ENCODE measurements at regions not wholly inside any gene's neighbourhood (a gene's known extent, or its start where the extent isn't known, plus 50 kb on each side); places are given as distances from the start of the nearest gene placed in this dataset.
"Not testable (repeated sequence)": the region's sequence is repeated elsewhere in the genome, so short reads cannot be mapped to it uniquely, and the experiment has no call there.

DNA sequence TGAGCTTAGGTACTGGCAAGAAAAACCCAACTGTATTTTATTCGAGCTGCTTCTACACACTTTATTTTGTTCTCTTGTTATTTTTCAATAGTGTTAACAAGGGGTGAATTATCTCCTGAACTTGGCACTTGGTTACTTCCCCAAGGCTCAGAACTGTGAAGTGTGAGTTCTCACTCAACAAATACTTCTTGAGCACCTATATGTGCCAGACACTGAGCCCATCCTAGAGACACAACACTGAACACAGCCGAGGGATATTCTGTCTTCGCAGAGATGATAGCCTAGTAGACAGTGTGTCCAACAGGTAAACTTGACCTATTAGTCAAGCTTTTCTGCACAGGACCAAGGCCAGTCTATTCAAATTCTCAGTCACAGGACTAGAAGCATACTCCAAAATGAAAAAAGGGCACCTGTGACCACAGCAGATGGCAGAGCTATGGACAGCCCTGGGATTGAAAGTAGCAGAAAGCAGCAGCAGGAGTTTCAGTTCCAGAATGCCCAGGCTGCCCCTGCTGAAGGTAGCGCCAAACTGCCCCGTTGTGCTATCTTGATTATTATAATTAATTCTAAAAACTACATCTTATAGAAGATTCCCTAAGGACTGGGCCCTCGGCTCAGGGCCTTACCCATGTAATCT is 77.8 kb upstream of the TAB2 start:
- no peak for DNase-seq (ENCODE audit: low spot score)

- no peak for DNase-seq (ENCODE audit: low spot score)
Measured at GRCh38 chr6:149242883-149243282, 74.6 kb upstream of the TAB2 start.

DNA sequence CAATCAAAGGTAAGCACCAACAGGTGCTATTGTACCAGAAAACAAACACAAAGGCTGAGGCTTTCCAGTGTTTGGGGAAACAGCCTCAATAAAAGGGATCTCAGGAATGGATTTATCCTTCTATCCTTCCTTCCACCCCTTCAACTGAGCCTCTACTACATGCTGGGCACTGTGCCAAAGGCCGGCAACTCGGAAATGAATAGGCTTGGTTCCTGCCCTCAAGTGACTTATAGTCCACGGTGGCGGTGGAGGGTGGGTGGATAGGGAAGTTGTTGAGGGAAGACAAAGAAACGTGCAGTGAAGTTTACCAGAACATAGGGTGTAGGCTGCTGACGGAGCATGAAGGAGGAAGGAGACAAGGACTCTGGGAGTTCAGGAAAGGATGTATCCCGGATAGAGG is 73.4 kb upstream of the TAB2 start:
- no peak for DNase-seq (ENCODE audit: low spot score)

DNA sequence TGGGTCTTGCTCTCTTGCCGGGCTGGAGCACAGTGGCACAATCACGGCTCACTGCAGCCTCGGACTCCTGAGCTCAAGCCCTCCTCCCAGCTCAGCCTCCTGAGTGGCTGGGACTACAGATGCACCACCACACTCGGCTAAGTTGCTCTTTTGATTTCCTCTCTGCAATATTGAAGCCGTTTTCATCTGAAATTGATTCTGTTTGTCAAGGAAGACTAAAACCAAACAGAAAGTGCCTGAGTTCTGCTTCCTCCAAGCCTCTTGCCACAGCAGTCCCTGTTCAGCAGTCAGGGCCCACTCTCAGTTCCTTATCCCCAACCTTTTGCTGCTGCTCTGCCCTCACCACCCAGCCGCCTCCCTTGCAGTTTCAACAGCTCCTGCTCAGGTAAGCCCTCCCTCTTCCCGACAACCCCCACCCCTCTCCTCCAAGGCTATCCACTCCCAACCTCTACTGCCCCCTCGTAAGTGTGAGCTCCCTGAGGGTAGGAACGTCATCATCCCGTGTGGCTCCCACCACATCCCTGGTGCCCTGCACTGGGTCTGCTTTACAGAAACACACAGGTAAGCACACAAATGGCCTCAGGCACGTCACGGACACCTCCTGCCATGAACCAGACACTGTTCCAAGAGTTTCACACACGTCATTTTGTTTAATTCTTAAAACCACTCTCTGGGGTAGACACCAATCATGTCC is 70.7 kb upstream of the TAB2 start:
- no peak for DNase-seq (ENCODE audit: low spot score)

DNA sequence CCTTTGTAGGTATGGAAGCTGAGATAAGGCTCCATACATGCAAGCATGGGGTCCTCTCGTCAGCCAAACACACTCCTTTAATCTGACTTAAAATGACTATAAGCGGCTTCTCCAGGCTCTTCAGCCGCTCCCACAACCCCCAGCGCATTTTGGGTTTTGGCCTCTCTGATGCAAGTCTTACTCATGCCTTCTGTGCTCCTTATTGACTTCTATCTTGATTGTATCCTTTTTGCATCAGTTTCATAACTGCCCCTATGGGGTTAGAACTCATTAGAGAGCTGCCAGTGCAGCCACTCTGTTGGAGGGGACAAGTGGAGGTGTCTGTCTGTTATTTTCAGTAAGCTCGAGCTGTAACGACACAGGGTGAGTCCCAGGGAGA is 70.1 kb upstream of the TAB2 start:
- DNase-seq (ENCODE audit: low spot score), result no peak

- not testable (repeated sequence) for DNase-seq (ENCODE audit: low spot score)
Measured at GRCh38 chr6:149248263-149248662, 69.2 kb upstream of the TAB2 start.

- DNase-seq (ENCODE audit: low spot score), result no peak
Measured at GRCh38 chr6:149248693-149249369, 68.7 kb upstream of the TAB2 start.

GRCh38 chr6:149249370-149250357 is 67.8 kb upstream of the TAB2 start:
- DNase-seq (ENCODE audit: low spot score), result no peak

DNA sequence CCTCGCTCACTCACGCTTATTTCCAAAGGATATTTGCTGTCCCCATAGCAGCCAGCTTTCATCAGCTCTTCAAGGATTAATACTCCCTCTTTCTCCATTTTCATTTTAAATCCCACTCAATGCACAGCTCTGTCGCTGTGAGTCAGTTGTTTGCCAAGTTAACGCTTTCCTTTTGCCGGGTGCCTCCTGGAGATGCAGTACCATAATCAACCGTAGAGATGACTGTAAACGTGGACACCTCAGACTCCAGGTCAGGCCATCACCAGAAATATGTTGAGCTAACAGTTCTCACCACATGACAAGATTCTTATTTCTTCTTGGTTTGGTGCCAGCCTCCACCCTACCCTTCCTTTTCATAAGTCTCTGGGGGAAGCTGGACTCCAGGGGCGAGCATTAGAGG is 66.6 kb upstream of the TAB2 start:
- no peak for DNase-seq (ENCODE audit: low spot score)

DNA sequence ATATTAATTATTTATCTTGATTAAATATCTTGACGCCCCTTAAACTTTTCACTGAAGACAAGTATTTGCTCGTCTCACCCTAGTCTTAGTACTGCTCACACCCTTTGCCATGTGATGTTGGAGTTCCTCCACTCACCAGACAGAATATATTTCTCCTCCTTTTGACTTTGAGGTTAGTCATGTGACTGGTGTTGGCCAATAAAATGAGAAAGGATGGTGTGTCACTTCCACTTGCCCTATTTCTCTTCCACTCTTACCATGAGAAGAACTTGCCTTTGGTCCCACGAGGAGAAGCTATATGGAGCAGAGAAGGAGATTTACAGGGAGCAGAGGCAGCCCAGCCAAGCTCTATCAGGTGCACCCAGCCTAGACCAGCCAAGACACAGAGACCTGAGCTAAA is 64.9 kb upstream of the TAB2 start:
- no peak for DNase-seq (ENCODE audit: low spot score)

DNA sequence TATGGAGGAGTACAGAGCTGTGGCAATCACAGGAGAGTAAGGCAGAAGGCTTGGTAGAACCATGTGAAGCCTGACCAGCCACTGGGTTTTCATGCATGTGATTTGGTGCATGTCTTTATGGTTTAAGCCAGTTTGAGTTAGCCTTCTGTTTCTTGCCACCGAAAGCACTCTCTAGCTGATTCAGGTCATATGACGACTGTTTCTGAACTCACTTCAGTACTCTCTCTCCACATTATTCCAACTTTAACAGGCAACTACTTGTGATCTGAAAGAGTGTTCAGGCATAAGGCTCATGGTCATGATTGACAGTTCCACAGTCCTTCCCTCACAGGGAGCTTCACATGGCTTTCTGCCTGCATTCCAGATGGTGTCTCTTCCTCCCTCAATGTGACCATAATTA is 63.3 kb upstream of the TAB2 start:
- no peak for DNase-seq (ENCODE audit: low spot score)

DNA sequence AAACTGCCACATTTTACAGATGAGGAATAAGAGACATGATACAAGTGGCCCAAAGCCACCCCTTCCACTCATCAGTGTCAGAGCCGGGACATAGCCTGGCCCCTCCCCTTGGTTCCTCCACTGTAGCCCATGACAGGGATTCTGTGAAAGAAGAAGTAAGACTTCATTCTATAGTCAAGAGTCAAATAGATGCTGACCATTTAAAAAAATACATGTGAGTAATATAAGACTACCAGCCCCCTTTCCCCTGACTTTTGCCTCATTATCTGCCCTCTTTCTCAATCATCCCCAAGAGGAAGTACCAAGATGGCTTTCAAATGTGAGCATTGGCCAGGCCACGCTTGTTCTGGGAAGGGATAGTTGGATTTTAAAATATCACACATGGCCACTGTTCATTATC is 57.8 kb upstream of the TAB2 start:
- no peak for DNase-seq (ENCODE audit: low spot score)

- no peak for DNase-seq (ENCODE audit: low spot score)
Measured at GRCh38 chr6:149260214-149260874, 57.2 kb upstream of the TAB2 start.

- no peak for DNase-seq (ENCODE audit: low spot score)
Measured at GRCh38 chr6:149261364-149262040, 56.0 kb upstream of the TAB2 start.

DNA sequence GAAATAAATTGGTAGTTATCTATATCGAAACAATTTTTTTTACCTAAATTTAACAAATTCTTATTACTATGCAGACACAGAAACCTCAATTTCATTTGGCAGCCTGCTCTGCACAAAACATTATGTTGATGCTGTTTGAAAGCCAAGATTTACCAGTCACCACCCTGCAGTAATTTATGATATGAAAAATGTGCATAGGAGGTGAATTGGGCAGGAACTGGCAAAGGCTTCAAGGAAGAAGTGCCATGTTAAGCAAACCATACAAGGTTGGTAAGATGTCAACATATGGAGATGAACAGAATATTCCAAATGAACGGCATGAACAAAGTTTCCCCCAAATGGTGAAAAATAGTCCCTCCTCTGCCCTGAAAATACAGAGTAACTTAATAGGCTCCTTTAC is 54.2 kb upstream of the TAB2 start:
- no peak for DNase-seq (ENCODE audit: low spot score)

GRCh38 chr6:149264629-149265028 is 52.9 kb upstream of the TAB2 start:
- DNase-seq (ENCODE audit: low spot score), result no peak

- no peak for DNase-seq (ENCODE audit: low spot score)
Measured at GRCh38 chr6:149265945-149266344, 51.6 kb upstream of the TAB2 start.

GRCh38 chr6:149266659-149267058 is 50.9 kb upstream of the TAB2 start:
- no peak for DNase-seq (ENCODE audit: low spot score)

- no peak for DNase-seq (ENCODE audit: low spot score)
Measured at GRCh38 chr6:149267072-149267471, 50.4 kb upstream of the TAB2 start.

DNA sequence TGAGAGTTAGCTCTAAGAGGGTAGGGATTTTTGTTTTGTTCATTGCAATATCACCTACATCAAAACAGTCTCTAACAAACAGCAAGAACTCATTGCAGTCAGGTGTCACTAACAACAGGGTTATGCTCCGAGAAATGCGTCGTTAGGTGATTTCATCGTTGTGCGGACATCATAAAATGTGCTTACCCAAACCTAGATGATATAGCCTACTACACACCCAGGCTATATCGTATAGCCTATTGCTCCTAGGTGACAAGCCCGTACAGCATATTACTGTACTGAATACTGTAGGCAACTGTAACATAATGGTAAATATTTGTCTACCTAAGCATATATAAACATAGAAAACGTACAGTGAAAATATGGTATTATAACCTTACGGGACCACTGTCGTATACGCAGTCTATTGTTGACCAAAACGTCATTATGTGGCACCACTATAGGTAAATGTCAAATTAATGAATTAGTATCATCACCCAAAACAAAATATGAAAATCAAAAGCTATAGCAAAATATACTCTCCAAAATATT is 49.9 kb upstream of the TAB2 start:
- no peak for DNase-seq (ENCODE audit: low spot score)

All from AG08395 (cell line).